A549 (cell line): ENCODE measurements at regions not wholly inside any gene's neighbourhood (a gene's known extent, or its start where the extent isn't known, plus 50 kb on each side); places are given as distances from the start of the nearest gene placed in this dataset.

Experiments used
- ATAC-seq, 2 experiments: fragments of 200-7000 bp in 1 of 2; fragments of >200 bp in 1 of 2; cut with Nextera tagmentation in 1 of 2; cut with Tn5 transposase in 1 of 2; 3 replicates each; pipeline versions ENCODE4 v1.8.0 to v1.9.1; 2018 to 2020; ENCODE audit warnings: mild to moderate bottlenecking in 1 of 2, moderate library complexity in 1 of 2
- CTCF ChIA-PET: fragments of 300-600 bp; sonication (Branson Sonifier 250); formaldehyde crosslinking; extraction: SDS; loops from one replicate; lab custom pipeline; 2021; ENCODE audit warnings: antibody characterized with exemption, inconsistent platforms; lab: Yijun Ruan, JAX
- POLR2A ChIA-PET: fragments of 350-600 bp; formaldehyde crosslinking; extraction: SDS; loops from one replicate; lab custom pipeline; 2021; ENCODE audit warnings: antibody characterized with exemption, inconsistent platforms; lab: Yijun Ruan, JAX
- DNase-seq, 2 experiments: peaks; one replicate each; pipeline versions ENCODE4 v3.0.0 to v3.0.0-alpha.2; 2011 to 2016; ENCODE audit warnings: low read depth in 1 of 2, low spot score in 1 of 2
- FAIRE-seq: peaks from 2 replicates; lab custom pipeline; 2011; peaks lifted over from hg19 to GRCh38; lab: Jason Lieb, UNC
- H3K27ac ChIP-seq, 2 experiments: fragments of >200 bp; sonication (Bioruptor Twin); formaldehyde crosslinking; 3 replicates each; pipeline ENCODE4 v1.5.1; 2016 to 2017
- H3K4me1 ChIP-seq: fragments of >200 bp; sonication (Bioruptor Twin); formaldehyde crosslinking; 3 replicates; pipeline ENCODE4 v1.6.1; 2016
- H3K4me2 ChIP-seq: fragments of >200 bp; sonication (Bioruptor Twin); formaldehyde crosslinking; 3 replicates; pipeline ENCODE4 v1.6.1; 2016
- H3K4me3 ChIP-seq: fragments of >200 bp; sonication (Bioruptor Twin); formaldehyde crosslinking; 3 replicates; pipeline ENCODE4 v1.5.1; 2016
- H3K9me3 ChIP-seq: fragments of >200 bp; sonication (Bioruptor Twin); formaldehyde crosslinking; 3 replicates; pipeline ENCODE4 v1.6.1; 2016
- BHLHE40 ChIP-seq: IDR thresholded peaks from 2 replicates; pipeline ENCODE4 v1.6.1; 2012; ENCODE audit warnings: low read depth, low read length, inconsistent platforms
- CBX8 ChIP-seq: fragments of 200-600 bp; sonication (generic); IDR thresholded peaks from 2 replicates; pipeline ENCODE4 v1.6.1; 2016
- CHD4 ChIP-seq: fragments of 200-600 bp; sonication (generic); IDR thresholded peaks from 2 replicates; pipeline ENCODE4 v1.6.1; 2016; ENCODE audit warnings: antibody characterized with exemption, mild to moderate bottlenecking, borderline replicate concordance
- CTCF ChIP-seq: fragments of >200 bp; sonication (Bioruptor Twin); formaldehyde crosslinking; IDR thresholded peaks from 3 replicates; pipeline ENCODE4 v1.5.1; 2016
- EHMT2 ChIP-seq: fragments of 200-600 bp; sonication (generic); IDR thresholded peaks from 2 replicates; pipeline ENCODE4 v1.6.1; 2016; ENCODE audit warnings: antibody characterized with exemption, low read depth, mild to moderate bottlenecking, moderate library complexity
- EP300 ChIP-seq, 2 experiments: fragments of >200 bp; sonication (Bioruptor Twin); formaldehyde crosslinking; IDR thresholded peaks; 2 replicates in 1 of 2; 3 replicates in 1 of 2; pipeline ENCODE4 v1.6.1; 2016 to 2017
- FOSB ChIP-seq: fragments of 250-450 bp; sonication (Bioruptor Pico); IDR thresholded peaks from 2 replicates; pipeline ENCODE4 v1.5.0; 2020; ENCODE audit warnings: mild to moderate bottlenecking, moderate library complexity
- FOSL2 ChIP-seq, 2 experiments: fragments of 450-650 bp in 1 of 2; fragments of >200 bp in 1 of 2; sonication (Bioruptor Twin) in 1 of 2; formaldehyde crosslinking; IDR thresholded peaks; 2 replicates each; pipeline versions ENCODE4 v1.5.0 to v1.6.1; 2016 to 2020; ENCODE audit warnings: mild to moderate bottlenecking in 1 of 2, moderate library complexity in 1 of 2
- GATA3 ChIP-seq: IDR thresholded peaks from 2 replicates; pipeline ENCODE4 v1.6.1; 2012; ENCODE audit warnings: borderline replicate concordance
- HEYL ChIP-seq: fragments of 250-450 bp; sonication (Bioruptor Pico); IDR thresholded peaks from 2 replicates; pipeline ENCODE4 v1.8.0; 2021; ENCODE audit warnings: mild to moderate bottlenecking, moderate library complexity
- HOXB5 ChIP-seq: fragments of 250-450 bp; sonication (Bioruptor Pico); IDR thresholded peaks from 2 replicates; pipeline ENCODE4 v1.5.0; 2020; ENCODE audit warnings: mild to moderate bottlenecking, moderate library complexity
- KDM1A ChIP-seq: fragments of 200-600 bp; sonication (generic); IDR thresholded peaks from 2 replicates; pipeline ENCODE4 v1.6.1; 2016; ENCODE audit warnings: low read depth, mild to moderate bottlenecking
- MAFK ChIP-seq: fragments of 450-650 bp; IDR thresholded peaks from 2 replicates; pipeline ENCODE4 v1.6.1; 2014; ENCODE audit not compliant: partially characterized antibody
- MAZ ChIP-seq: fragments of 150-350 bp; IDR thresholded peaks from 2 replicates; pipeline ENCODE4 v1.6.1; 2014; ENCODE audit warnings: antibody characterized with exemption, low read depth, low read length, borderline replicate concordance
- NPAS2 ChIP-seq: fragments of 250-450 bp; sonication (Bioruptor Pico); IDR thresholded peaks from 2 replicates; pipeline ENCODE4 v1.8.0; 2022; ENCODE audit warnings: mild to moderate bottlenecking, moderate library complexity, borderline replicate concordance
- NR3C1 ChIP-seq: fragments of >200 bp; sonication (Bioruptor Twin); formaldehyde crosslinking; IDR thresholded peaks from 3 replicates; pipeline ENCODE4 v1.6.1; 2017
- POLR2AphosphoS2 ChIP-seq: conservative IDR thresholded peaks from 2 replicates; pipeline ENCODE4 v1.6.1; 2012; ENCODE audit warnings: low read length, improper control_type of control experiment, inconsistent platforms
- RAD21 ChIP-seq, 2 experiments: fragments of >200 bp in 1 of 2; sonication (Bioruptor Twin) in 1 of 2; formaldehyde crosslinking in 1 of 2; IDR thresholded peaks in 1 of 2; conservative IDR thresholded peaks in 1 of 2; 2 replicates in 1 of 2; 3 replicates in 1 of 2; pipeline ENCODE4 v1.6.1; 2012 to 2018; ENCODE audit warnings: inconsistent platforms in 1 of 2
- RCOR1 ChIP-seq: fragments of 150-350 bp; IDR thresholded peaks from 2 replicates; pipeline ENCODE4 v1.6.1; 2014; ENCODE audit warnings: antibody characterized with exemption, low read length, low read depth
- RFX5 ChIP-seq: fragments of 450-650 bp; IDR thresholded peaks from 2 replicates; pipeline ENCODE4 v1.7.1; 2014; ENCODE audit warnings: antibody characterized with exemption, mild to moderate bottlenecking, moderate library complexity
- SMC3 ChIP-seq: fragments of >200 bp; sonication (Bioruptor Twin); formaldehyde crosslinking; IDR thresholded peaks from 3 replicates; pipeline ENCODE4 v1.6.1; 2018; ENCODE audit warnings: inconsistent platforms
- SREBF2 ChIP-seq: fragments of 450-650 bp; IDR thresholded peaks from 2 replicates; pipeline ENCODE4 v1.6.1; 2014; ENCODE audit warnings: mild to moderate bottlenecking, moderate library complexity
- TP53 ChIP-seq: fragments of 250-450 bp; sonication (Bioruptor Pico); IDR thresholded peaks from 2 replicates; pipeline ENCODE4 v1.5.0; 2021; ENCODE audit warnings: mild to moderate bottlenecking, moderate library complexity
- WGBS: methylation state at CpG from one replicate; pipeline ENCODE4 v1.1.6; 2017; ENCODE audit errors: missing lambda C conversion rate; 5-methylcytosine and 5-hydroxymethylcytosine counted together
- TF ChIP-seq, protein P1 (sequence below): fragments of 200-600 bp; sonication (generic); IDR thresholded peaks from 2 replicates; pipeline ENCODE4 v1.6.1; 2016; ENCODE audit warnings: antibody characterized with exemption, mild to moderate bottlenecking, moderate library complexity
- TF ChIP-seq, protein P2 (sequence below): fragments of >200 bp; sonication (Bioruptor Twin); formaldehyde crosslinking; IDR thresholded peaks from 3 replicates; pipeline ENCODE4 v1.6.1; 2016
- TF ChIP-seq, protein P3 (sequence below): fragments of 150-350 bp; IDR thresholded peaks from 2 replicates; pipeline ENCODE4 v1.6.1; 2014; ENCODE audit warnings: low read depth, mild to moderate bottlenecking, low read length
- TF ChIP-seq, protein P4 (sequence below): IDR thresholded peaks from 2 replicates; pipeline ENCODE4 v1.6.1; 2012; ENCODE audit warnings: low read depth, borderline replicate concordance

DNA sequence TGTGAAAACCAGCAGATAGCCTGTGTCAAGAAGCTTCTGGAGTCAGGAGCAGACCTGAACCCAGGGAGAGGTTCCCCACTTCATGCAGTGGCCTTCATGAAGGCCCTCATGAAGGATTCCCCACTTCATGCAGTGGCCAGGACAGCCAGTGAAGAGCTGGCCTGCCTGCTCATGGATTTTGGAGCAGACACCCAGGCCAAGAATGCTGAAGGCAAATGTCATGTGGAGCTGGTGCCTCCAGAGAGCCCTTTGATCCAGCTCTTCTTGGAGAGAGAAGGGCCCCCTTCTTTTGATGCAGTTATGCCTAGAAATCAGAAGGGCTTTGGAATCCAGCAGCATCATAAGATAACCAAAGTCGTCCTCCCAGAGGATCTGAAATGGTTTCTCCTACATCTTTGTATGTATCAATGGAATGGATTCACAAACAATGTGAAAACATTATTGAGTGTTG lies 103.9 kb upstream of the CHD2 start:
- ChIA-PET POLR2A (interaction anchor here (1.3 to 2.5 kb wide), 2 partner anchors 13 to 121 kb away, joined by 3 to 16 read pairs; no protein-coding TSS in a partner anchor), CTCF (interaction anchor here (0.7 to 6.7 kb wide), 32 partner anchors 10 to 1492 kb away, joined by 3 to 167 read pairs (median 6); no protein-coding TSS in a partner anchor)
- no peak for TF ChIP-seq SREBF2
- TF ChIP-seq, protein P1, sequence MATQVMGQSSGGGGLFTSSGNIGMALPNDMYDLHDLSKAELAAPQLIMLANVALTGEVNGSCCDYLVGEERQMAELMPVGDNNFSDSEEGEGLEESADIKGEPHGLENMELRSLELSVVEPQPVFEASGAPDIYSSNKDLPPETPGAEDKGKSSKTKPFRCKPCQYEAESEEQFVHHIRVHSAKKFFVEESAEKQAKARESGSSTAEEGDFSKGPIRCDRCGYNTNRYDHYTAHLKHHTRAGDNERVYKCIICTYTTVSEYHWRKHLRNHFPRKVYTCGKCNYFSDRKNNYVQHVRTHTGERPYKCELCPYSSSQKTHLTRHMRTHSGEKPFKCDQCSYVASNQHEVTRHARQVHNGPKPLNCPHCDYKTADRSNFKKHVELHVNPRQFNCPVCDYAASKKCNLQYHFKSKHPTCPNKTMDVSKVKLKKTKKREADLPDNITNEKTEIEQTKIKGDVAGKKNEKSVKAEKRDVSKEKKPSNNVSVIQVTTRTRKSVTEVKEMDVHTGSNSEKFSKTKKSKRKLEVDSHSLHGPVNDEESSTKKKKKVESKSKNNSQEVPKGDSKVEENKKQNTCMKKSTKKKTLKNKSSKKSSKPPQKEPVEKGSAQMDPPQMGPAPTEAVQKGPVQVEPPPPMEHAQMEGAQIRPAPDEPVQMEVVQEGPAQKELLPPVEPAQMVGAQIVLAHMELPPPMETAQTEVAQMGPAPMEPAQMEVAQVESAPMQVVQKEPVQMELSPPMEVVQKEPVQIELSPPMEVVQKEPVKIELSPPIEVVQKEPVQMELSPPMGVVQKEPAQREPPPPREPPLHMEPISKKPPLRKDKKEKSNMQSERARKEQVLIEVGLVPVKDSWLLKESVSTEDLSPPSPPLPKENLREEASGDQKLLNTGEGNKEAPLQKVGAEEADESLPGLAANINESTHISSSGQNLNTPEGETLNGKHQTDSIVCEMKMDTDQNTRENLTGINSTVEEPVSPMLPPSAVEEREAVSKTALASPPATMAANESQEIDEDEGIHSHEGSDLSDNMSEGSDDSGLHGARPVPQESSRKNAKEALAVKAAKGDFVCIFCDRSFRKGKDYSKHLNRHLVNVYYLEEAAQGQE = no peak
- TF ChIP-seq FOSL2 (IDR thresholded peaks at IDR 0.05) = no peak
- no peak for TF ChIP-seq FOSL2 (CRISPR knock-in tag; IDR thresholded peaks at IDR 0.05)
- TF ChIP-seq SMC3 = no peak
- no peak for TF ChIP-seq POLR2AphosphoS2
- TF ChIP-seq MAZ = no peak
- TF ChIP-seq HEYL = no peak
- no peak for TF ChIP-seq EP300 (IDR thresholded peaks at IDR 0.05)
- TF ChIP-seq NPAS2 (CRISPR knock-in tag) = no peak
- no peak for TF ChIP-seq RFX5
- TF ChIP-seq GATA3 = no peak
- H3K27ac ChIP-seq = peak overlapping the region in 1 of 2 experiments; percentile 28; a peak in 2 of 6 replicates
- FAIRE-seq (no peak), ATAC-seq (no peak), DNase-seq (no peak)
- no peaks in the 10 kb centered on the region for H3K9me3 ChIP-seq
- no peak overlapping the region for H3K4me2 ChIP-seq
- no peak overlapping the region for H3K4me3 ChIP-seq
- H3K4me1 ChIP-seq = peaks cover 13% of the 10 kb centered on the region
- 54% methylated on average over 1 of the region's 1 CpG for WGBS

DNA sequence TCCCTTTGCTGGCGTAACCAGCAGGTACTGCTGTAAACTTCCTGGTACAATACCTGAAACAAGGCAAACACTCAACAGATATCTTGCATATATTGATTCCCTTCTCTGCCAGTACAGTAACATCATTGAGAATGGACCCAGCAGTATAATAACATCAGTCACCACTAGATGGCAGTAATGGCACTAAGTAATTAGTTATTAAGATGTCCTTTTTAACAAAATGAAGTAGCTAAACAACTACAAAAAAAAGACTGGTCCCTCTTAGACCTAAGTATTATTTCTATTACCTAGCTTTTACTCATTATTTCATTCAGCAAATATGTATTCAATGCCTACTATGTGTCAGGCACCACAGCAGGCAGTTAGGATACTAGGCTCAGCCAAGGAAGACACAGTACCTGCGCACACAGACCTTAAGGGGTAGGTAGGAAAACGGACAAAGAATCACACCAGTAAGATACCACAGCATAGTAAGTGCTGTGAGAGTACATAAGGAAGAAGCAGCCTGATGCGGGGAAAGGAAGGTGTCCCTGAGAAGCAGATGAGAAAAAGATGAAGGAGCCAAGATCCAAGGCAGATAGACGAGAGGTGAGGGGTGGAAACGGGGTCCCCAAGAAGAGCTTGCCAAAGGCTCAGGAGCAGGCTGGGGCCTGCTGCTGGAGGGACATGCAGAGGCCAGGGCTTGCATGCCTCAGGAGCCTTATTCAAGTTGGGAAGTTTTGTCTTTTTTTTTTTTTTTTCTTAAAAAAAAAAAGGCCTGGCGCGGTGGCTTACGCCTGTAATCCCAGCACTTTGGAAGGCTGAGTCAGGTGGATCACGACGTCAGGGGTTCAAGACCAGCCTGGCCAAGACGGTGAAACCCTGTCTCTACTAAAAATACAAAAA lies 102.7 kb upstream of the CHD2 start:
- POLR2A ChIA-PET = interaction anchor here (0.6 to 2.5 kb wide), 7 partner anchors 12 to 177 kb away, joined by 3 to 16 read pairs (median 4); partner anchors contain the start of gene CHD2
- 67% methylated on average over 12 of the region's 12 CpGs for WGBS
- DNase-seq (peak; percentile 79 to 84), ATAC-seq (peak; percentile 78 to 81), FAIRE-seq (peak; percentile 56)
- CTCF ChIA-PET = interaction anchor here (0.6 to 6.7 kb wide), 56 partner anchors 8 to 1336 kb away, joined by 3 to 167 read pairs (median 4); no protein-coding TSS in a partner anchor
- H3K4me2 ChIP-seq = peak overlapping the region; percentile 14; the same call in 2 of the 3 replicates
- peak overlapping the region; percentile 77 to 81 for H3K27ac ChIP-seq
- no peak overlapping the region for H3K4me3 ChIP-seq
- H3K9me3 ChIP-seq = no peaks in the 10 kb centered on the region
- peaks cover 26% of the 10 kb centered on the region for H3K4me1 ChIP-seq
- TF ChIP-seq FOSB (no peak), CTCF (peak; percentile 96), NR3C1 (no peak), CBX8 (no peak), RAD21 (conservative IDR thresholded peaks at IDR 0.05 in 1 of 2, IDR thresholded peaks at IDR 0.05 in 1 of 2) (peak; percentile 88 to 91), BHLHE40 (no peak), HOXB5 (CRISPR knock-in tag) (0 out of 2 replicates have a peak, but pooled peaks have one; percentile 59), POLR2AphosphoS2 (no peak), KDM1A (no peak), TP53 (no peak), MAFK (no peak), RCOR1 (no peak), EHMT2 (no peak), HEYL (no peak), CHD4 (no peak), SMC3 (peak; percentile 88)
- TF ChIP-seq, protein P2, sequence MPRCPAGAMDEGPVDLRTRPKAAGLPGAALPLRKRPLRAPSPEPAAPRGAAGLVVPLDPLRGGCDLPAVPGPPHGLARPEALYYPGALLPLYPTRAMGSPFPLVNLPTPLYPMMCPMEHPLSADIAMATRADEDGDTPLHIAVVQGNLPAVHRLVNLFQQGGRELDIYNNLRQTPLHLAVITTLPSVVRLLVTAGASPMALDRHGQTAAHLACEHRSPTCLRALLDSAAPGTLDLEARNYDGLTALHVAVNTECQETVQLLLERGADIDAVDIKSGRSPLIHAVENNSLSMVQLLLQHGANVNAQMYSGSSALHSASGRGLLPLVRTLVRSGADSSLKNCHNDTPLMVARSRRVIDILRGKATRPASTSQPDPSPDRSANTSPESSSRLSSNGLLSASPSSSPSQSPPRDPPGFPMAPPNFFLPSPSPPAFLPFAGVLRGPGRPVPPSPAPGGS = no peak
- TF ChIP-seq, protein P3, sequence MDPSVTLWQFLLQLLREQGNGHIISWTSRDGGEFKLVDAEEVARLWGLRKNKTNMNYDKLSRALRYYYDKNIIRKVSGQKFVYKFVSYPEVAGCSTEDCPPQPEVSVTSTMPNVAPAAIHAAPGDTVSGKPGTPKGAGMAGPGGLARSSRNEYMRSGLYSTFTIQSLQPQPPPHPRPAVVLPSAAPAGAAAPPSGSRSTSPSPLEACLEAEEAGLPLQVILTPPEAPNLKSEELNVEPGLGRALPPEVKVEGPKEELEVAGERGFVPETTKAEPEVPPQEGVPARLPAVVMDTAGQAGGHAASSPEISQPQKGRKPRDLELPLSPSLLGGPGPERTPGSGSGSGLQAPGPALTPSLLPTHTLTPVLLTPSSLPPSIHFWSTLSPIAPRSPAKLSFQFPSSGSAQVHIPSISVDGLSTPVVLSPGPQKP = no peak
- TF ChIP-seq, protein P4, sequence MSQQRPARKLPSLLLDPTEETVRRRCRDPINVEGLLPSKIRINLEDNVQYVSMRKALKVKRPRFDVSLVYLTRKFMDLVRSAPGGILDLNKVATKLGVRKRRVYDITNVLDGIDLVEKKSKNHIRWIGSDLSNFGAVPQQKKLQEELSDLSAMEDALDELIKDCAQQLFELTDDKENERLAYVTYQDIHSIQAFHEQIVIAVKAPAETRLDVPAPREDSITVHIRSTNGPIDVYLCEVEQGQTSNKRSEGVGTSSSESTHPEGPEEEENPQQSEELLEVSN = no peak
